K562 (cell line): ENCODE measurements at regions not wholly inside any gene's neighbourhood (a gene's known extent, or its start where the extent isn't known, plus 50 kb on each side); places are given as distances from the start of the nearest gene placed in this dataset.

Experiments used
- CREB1 ChIP-seq, 2 experiments: sonication (generic) in 1 of 2; formaldehyde crosslinking in 1 of 2; IDR thresholded peaks; 2 replicates each; pipeline versions ENCODE4 v1.6.1 to v1.8.0; 2012 to 2022; ENCODE audit warnings: inconsistent platforms in 1 of 2, mild to moderate bottlenecking in 1 of 2, missing genetic modification reagents in 1 of 2, moderate library complexity in 1 of 2
- FOXA1 ChIP-seq: fragments of 450-650 bp; IDR thresholded peaks from 2 replicates; pipeline ENCODE4 v1.6.1; 2016; ENCODE audit warnings: mild to moderate bottlenecking, borderline replicate concordance
- GATA2 ChIP-seq: sonication (generic); formaldehyde crosslinking; IDR thresholded peaks from 2 replicates; pipeline ENCODE4 v1.4.0; 2020; ENCODE audit warnings: mild to moderate bottlenecking, missing genetic modification reagents
- MCM7 ChIP-seq, 2 experiments: fragments of 450-650 bp; IDR thresholded peaks; 2 replicates each; pipeline ENCODE4 v1.6.1; 2016 to 2018
- SREBF2 ChIP-seq: sonication (generic); formaldehyde crosslinking; IDR thresholded peaks from 2 replicates; pipeline ENCODE4 v1.4.0; 2020; ENCODE audit warnings: mild to moderate bottlenecking, missing genetic modification reagents
- UBTF ChIP-seq, 2 experiments: IDR thresholded peaks; 2 replicates each; pipeline ENCODE4 v1.6.1; 2012; ENCODE audit warnings: improper control_type of control experiment in 2 of 2, low read depth in 2 of 2, low read length in 2 of 2, borderline replicate concordance in 1 of 2
- ZBTB5 ChIP-seq: fragments of 450-650 bp; IDR thresholded peaks from 2 replicates; pipeline ENCODE4 v1.6.1; 2017; ENCODE audit warnings: antibody characterized with exemption
- TF ChIP-seq, protein P1 (sequence below): sonication (generic); formaldehyde crosslinking; IDR thresholded peaks from 2 replicates; pipeline ENCODE4 v1.8.0; 2022; ENCODE audit warnings: mild to moderate bottlenecking, missing genetic modification reagents, borderline replicate concordance
- TF ChIP-seq, protein P2 (sequence below): fragments of 450-650 bp; formaldehyde crosslinking; IDR thresholded peaks from 2 replicates; pipeline ENCODE4 v1.4.0; 2022; ENCODE audit warnings: missing genetic modification characterization

- TF ChIP-seq, protein P1, sequence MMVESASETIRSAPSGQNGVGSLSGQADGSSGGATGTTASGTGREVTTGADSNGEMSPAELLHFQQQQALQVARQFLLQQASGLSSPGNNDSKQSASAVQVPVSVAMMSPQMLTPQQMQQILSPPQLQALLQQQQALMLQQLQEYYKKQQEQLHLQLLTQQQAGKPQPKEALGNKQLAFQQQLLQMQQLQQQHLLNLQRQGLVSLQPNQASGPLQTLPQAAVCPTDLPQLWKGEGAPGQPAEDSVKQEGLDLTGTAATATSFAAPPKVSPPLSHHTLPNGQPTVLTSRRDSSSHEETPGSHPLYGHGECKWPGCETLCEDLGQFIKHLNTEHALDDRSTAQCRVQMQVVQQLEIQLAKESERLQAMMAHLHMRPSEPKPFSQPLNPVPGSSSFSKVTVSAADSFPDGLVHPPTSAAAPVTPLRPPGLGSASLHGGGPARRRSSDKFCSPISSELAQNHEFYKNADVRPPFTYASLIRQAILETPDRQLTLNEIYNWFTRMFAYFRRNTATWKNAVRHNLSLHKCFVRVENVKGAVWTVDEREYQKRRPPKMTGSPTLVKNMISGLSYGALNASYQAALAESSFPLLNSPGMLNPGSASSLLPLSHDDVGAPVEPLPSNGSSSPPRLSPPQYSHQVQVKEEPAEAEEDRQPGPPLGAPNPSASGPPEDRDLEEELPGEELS: no peak
- TF ChIP-seq SREBF2: no peak
- TF ChIP-seq GATA2 (CRISPR knock-in tag): no peak
- TF ChIP-seq MCM7 (IDR thresholded peaks at IDR 0.05): no peak
- TF ChIP-seq ZBTB5: no peak
- no peak for TF ChIP-seq UBTF (IDR thresholded peaks at IDR 0.05; ENCODE audit: borderline replicate concordance in 1 of 2, low read depth in 2 of 2, low read length in 2 of 2)
- no peak for TF ChIP-seq FOXA1
- no peak for TF ChIP-seq CREB1 (IDR thresholded peaks at IDR 0.05)
- TF ChIP-seq CREB1 (CRISPR knock-in tag; IDR thresholded peaks at IDR 0.05): no peak
- TF ChIP-seq, protein P2, sequence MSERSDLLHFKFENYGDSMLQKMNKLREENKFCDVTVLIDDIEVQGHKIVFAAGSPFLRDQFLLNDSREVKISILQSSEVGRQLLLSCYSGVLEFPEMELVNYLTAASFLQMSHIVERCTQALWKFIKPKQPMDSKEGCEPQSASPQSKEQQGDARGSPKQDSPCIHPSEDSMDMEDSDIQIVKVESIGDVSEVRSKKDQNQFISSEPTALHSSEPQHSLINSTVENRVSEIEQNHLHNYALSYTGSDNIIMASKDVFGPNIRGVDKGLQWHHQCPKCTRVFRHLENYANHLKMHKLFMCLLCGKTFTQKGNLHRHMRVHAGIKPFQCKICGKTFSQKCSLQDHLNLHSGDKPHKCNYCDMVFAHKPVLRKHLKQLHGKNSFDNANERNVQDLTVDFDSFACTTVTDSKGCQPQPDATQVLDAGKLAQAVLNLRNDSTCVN: no peak
These were observed 209.2 kb downstream of the LNPK start (continued) for GRCh38 chr2:175792881-175793280.
